Erythroblast (primary cell): ENCODE measurements at regions not wholly inside any gene's neighbourhood (a gene's known extent, or its start where the extent isn't known, plus 50 kb on each side); places are given as distances from the start of the nearest gene placed in this dataset.

ENCODE experiments used
- GATA1 ChIP-seq: IDR thresholded peaks from 2 replicates; pipeline ENCODE4 v1.6.1; 2011; ENCODE audit warnings: low read depth, mild to moderate bottlenecking, control low read depth, low read length, moderate library complexity
- POLR2A ChIP-seq: IDR thresholded peaks from 2 replicates; pipeline ENCODE4 v1.6.1; 2011; ENCODE audit warnings: mild to moderate bottlenecking, low read length

- TF ChIP-seq POLR2A (no peak), GATA1 (no peak)
Observed at GRCh38 chr3:73215901-73216300, 154.4 kb downstream of the EBLN2 start.
